ENCODE measurements at regions not wholly inside any gene's neighbourhood (a gene's known extent, or its start where the extent isn't known, plus 50 kb on each side); places are given as distances from the start of the nearest gene placed in this dataset.

- no peak overlapping the region for H2AFZ ChIP-seq (ENCODE audit: control insufficient read depth, low read depth, low read length)
- in situ Hi-C loops (cut with MboI) (no loop called here), intact Hi-C loops (cut with micrococcal nuclease; ENCODE audit: unreplicated experiment) (no loop called here)
- no peak overlapping the region for H3K9ac ChIP-seq (ENCODE audit: control insufficient read depth, insufficient read depth, low read length)
- RAD21 ChIA-PET (ENCODE audit: unreplicated experiment): no interaction called here
- H3K27me3 ChIP-seq (replicated peaks in 1 of 2; ENCODE audit: control insufficient read depth in 2 of 2, insufficient read depth in 2 of 2, low read length in 1 of 2): peaks cover 1 to 2% of the 10 kb centered on the region in 2 experiments; a peak in 2 of 4 replicates
- FAIRE-seq (no peak), DNase-seq (ENCODE audit: low read depth, low spot score) (no peak), ATAC-seq (no peak)
- H3K4me1 ChIP-seq (ENCODE audit: control insufficient read depth, insufficient read depth, low read length): peaks cover 4% of the 10 kb centered on the region
- POLR2A ChIA-PET: no interaction called here
- H3K27ac ChIP-seq (ENCODE audit: control insufficient read depth, insufficient read depth): no peak overlapping the region
- H3K4me3 ChIP-seq: no peak overlapping the region
- H3K79me2 ChIP-seq (ENCODE audit: control insufficient read depth, insufficient read depth, low read length): no peaks in the 10 kb centered on the region
- WGBS (ENCODE audit: insufficient coverage, insufficient replicate concordance, low lambda C conversion rate, missing lambda C conversion rate): 14% methylated on average over 6 of the region's 6 CpGs
- no peaks in the 10 kb centered on the region for H3K36me3 ChIP-seq (ENCODE audit: control insufficient read depth in 2 of 2, insufficient read depth in 2 of 2, low read length in 1 of 2)
- no peak overlapping the region for H3K4me2 ChIP-seq (ENCODE audit: control insufficient read depth, insufficient read depth)
- no peak for TF ChIP-seq ZBED1 (IDR thresholded peaks at IDR 0.05; ENCODE audit: borderline replicate concordance)
- no peak for TF ChIP-seq ZNF384 (IDR thresholded peaks at IDR 0.05; ENCODE audit: borderline replicate concordance, low read depth, low read length)
- no peak for TF ChIP-seq HDAC6 (IDR thresholded peaks at IDR 0.05; ENCODE audit: unreplicated experiment)
- TF ChIP-seq SKIL (IDR thresholded peaks at IDR 0.05; ENCODE audit: low read depth, poor library complexity, severe bottlenecking): no peak
- TF ChIP-seq NR2C1 (IDR thresholded peaks at IDR 0.05): no peak
- no peak for TF ChIP-seq RELB (IDR thresholded peaks at IDR 0.05; ENCODE audit: low read depth)
- no peak for TF ChIP-seq RB1 (IDR thresholded peaks at IDR 0.05; ENCODE audit: borderline replicate concordance)
- TF ChIP-seq LARP7 (IDR thresholded peaks at IDR 0.05): no peak
- TF ChIP-seq HCFC1 (IDR thresholded peaks at IDR 0.05; ENCODE audit: low read length): no peak
- TF ChIP-seq ZNF207 (IDR thresholded peaks at IDR 0.05; ENCODE audit: borderline replicate concordance): no peak
- TF ChIP-seq CEBPZ (IDR thresholded peaks at IDR 0.05; ENCODE audit: low read depth, low read length): no peak
- H3K9me3 ChIP-seq (replicated peaks; ENCODE audit: control insufficient read depth, insufficient read depth, low read length): no peaks in the 10 kb centered on the region
- SMC1A ChIA-PET (ENCODE audit: uncharacterized antibody, unreplicated experiment): no interaction called here
- H4K20me1 ChIP-seq (ENCODE audit: control insufficient read depth, insufficient read depth): 0 out of 2 replicates have a peak, but pooled peaks cover 3% of the 10 kb centered on the region
- BruUV-seq (replicated peaks): no TSS peak
- CTCF ChIA-PET: no interaction called here
These were observed 58.4 kb upstream of the SHC3 start for GRCh38 chr9:89236955-89237573.

Measured in GM12878 (cell line).